ENCODE measurements at regions not wholly inside any gene's neighbourhood (a gene's known extent, or its start where the extent isn't known, plus 50 kb on each side); places are given as distances from the start of the nearest gene placed in this dataset.
A peak's percentile ranks its signal among the peaks of the same experiment; 100 is the strongest.

GRCh38 chr5:73314395-73315257 lies 134.0 kb downstream of the FOXD1 start:
- ATAC-seq (no peak), DNase-seq (no peak)
- intact Hi-C loops (cut with DNase I), result no loop called here

GRCh38 chr5:73312872-73313510 lies 135.6 kb downstream of the FOXD1 start:
- intact Hi-C loops (cut with DNase I), result no loop called here

GRCh38 chr5:73312146-73312871 lies 136.3 kb downstream of the FOXD1 start:
- DNase-seq, result peak; percentile 27
- peak; percentile 25 to 69 for ATAC-seq
- intact Hi-C loops (cut with DNase I), result no loop called here

More at GRCh38 chr5:73312872-73313510, 135.6 kb downstream of the FOXD1 start:
- no peak for ATAC-seq
- DNase-seq, result no peak

GRCh38 chr5:73311291-73312110 lies 137.1 kb downstream of the FOXD1 start:
- intact Hi-C loops (cut with DNase I), result no loop called here
- peak; percentile 50 for DNase-seq
- peak; percentile 73 to 90 for ATAC-seq

GRCh38 chr5:73307645-73308355 lies 134.8 kb downstream of the TMEM174 start:
- intact Hi-C loops (cut with DNase I), result no loop called here
- DNase-seq, result no peak
- no peak for ATAC-seq

- intact Hi-C loops (cut with DNase I), result no loop called here
- ATAC-seq, result no peak
- DNase-seq, result no peak
These were observed 133.8 kb downstream of the TMEM174 start for GRCh38 chr5:73306741-73307275.

- no peak for ATAC-seq
- intact Hi-C loops (cut with DNase I), result no loop called here
- no peak for DNase-seq
These were observed 133.2 kb downstream of the TMEM174 start for GRCh38 chr5:73306078-73306719.

- intact Hi-C loops (cut with DNase I), result no loop called here
- DNase-seq (no peak), ATAC-seq (no peak)
These were observed 132.4 kb downstream of the TMEM174 start for GRCh38 chr5:73305386-73305785.

GRCh38 chr5:73304381-73304780 lies 131.4 kb downstream of the TMEM174 start:
- no peak for ATAC-seq

GRCh38 chr5:73303148-73304079 lies 130.4 kb downstream of the TMEM174 start:
- intact Hi-C loops (cut with DNase I), result no loop called here
- DNase-seq (no peak), ATAC-seq (peak in 1 of 2 donors; percentile 24)

More at GRCh38 chr5:73304381-73304780, 131.4 kb downstream of the TMEM174 start:
- intact Hi-C loops (cut with DNase I), result no loop called here
- DNase-seq, result no peak

- ATAC-seq (no peak), DNase-seq (no peak)
- intact Hi-C loops (cut with DNase I), result no loop called here
These were observed 129.8 kb downstream of the TMEM174 start for GRCh38 chr5:73302797-73303147.

GRCh38 chr5:73301208-73301901 lies 128.4 kb downstream of the TMEM174 start:
- ATAC-seq, result no peak
- DNase-seq, result no peak
- intact Hi-C loops (cut with DNase I), result no loop called here

- no peak for DNase-seq
- no peak for ATAC-seq
- intact Hi-C loops (cut with DNase I), result no loop called here
These were observed 127.6 kb downstream of the TMEM174 start for GRCh38 chr5:73300337-73301207.

GRCh38 chr5:73299665-73300336 lies 126.8 kb downstream of the TMEM174 start:
- ATAC-seq, result no peak
- no peak for DNase-seq
- intact Hi-C loops (cut with DNase I), result no loop called here

Measured in left cardiac atrium (tissue), 4 donors.